ENCODE measurements at regions not wholly inside any gene's neighbourhood (a gene's known extent, or its start where the extent isn't known, plus 50 kb on each side); places are given as distances from the start of the nearest gene placed in this dataset.

GRCh38 chr13:40120781-40121180 lies 465.3 kb downstream of the COG6 start:
- ChIA-PET POLR2A (interaction anchor here (0.7 kb wide), 2 partner anchors 339 to 402 kb away, joined by 3 to 7 read pairs; no protein-coding TSS in a partner anchor), CTCF (interaction anchor here (0.6 to 1.3 kb wide), 3 partner anchors 51 to 73 kb away, joined by 3 read pairs; no protein-coding TSS in a partner anchor)
- Histone ChIP-seq H3K36me3 (ENCODE audit: control insufficient read depth, insufficient read depth, low read length) (no peaks in the 10 kb centered on the region), H3K4me3 (ENCODE audit: low read depth, low read length) (no peak overlapping the region), H3K27me3 (ENCODE audit: control insufficient read depth, insufficient read depth, low read length) (no peaks in the 10 kb centered on the region; the same call in 1 of the 2 replicates)
- no peak for TF ChIP-seq CTCF (IDR thresholded peaks at IDR 0.05; ENCODE audit: insufficient read depth, low read depth, low read length)
- no peak for DNase-seq (ENCODE audit: low read depth)

GRCh38 chr13:40121722-40122121 lies 466.3 kb downstream of the COG6 start:
- no peak for TF ChIP-seq CTCF (IDR thresholded peaks at IDR 0.05; ENCODE audit: insufficient read depth, low read depth, low read length)
- no peaks in the 10 kb centered on the region; the same call in 1 of the 2 replicates for H3K27me3 ChIP-seq (ENCODE audit: control insufficient read depth, insufficient read depth, low read length)
- no peak for DNase-seq (ENCODE audit: low read depth)
- CTCF ChIA-PET = no interaction called here
- H3K4me3 ChIP-seq (ENCODE audit: low read depth, low read length) = no peak overlapping the region
- POLR2A ChIA-PET = no interaction called here
- H3K36me3 ChIP-seq (ENCODE audit: control insufficient read depth, insufficient read depth, low read length) = no peaks in the 10 kb centered on the region

- H3K4me3 ChIP-seq (ENCODE audit: low read depth, low read length) = no peak overlapping the region
- DNase-seq (ENCODE audit: low read depth) = no peak
- POLR2A ChIA-PET = interaction anchor here (0.7 kb wide), 1 partner anchor 148 kb away, joined by 4 read pairs; no protein-coding TSS in a partner anchor
- CTCF ChIA-PET = interaction anchor here (1.0 kb wide), 1 partner anchor 15 kb away, joined by 3 read pairs; no protein-coding TSS in a partner anchor
- TF ChIP-seq CTCF (IDR thresholded peaks at IDR 0.05; ENCODE audit: insufficient read depth, low read depth, low read length) = no peak
- H3K27me3 ChIP-seq (ENCODE audit: control insufficient read depth, insufficient read depth, low read length) = no peaks in the 10 kb centered on the region; the same call in 1 of the 2 replicates
- H3K36me3 ChIP-seq (ENCODE audit: control insufficient read depth, insufficient read depth, low read length) = no peaks in the 10 kb centered on the region
These were observed 468.6 kb downstream of the COG6 start for GRCh38 chr13:40123962-40124632.

- Histone ChIP-seq H3K36me3 (ENCODE audit: control insufficient read depth, insufficient read depth, low read length) (no peaks in the 10 kb centered on the region), H3K27me3 (ENCODE audit: control insufficient read depth, insufficient read depth, low read length) (no peaks in the 10 kb centered on the region; the same call in 1 of the 2 replicates), H3K4me3 (ENCODE audit: low read depth, low read length) (no peak overlapping the region)
- no peak for DNase-seq (ENCODE audit: low read depth)
- ChIA-PET CTCF (interaction anchor here (1.0 kb wide), 1 partner anchor 15 kb away, joined by 3 read pairs; no protein-coding TSS in a partner anchor), POLR2A (no interaction called here)
- no peak for TF ChIP-seq CTCF (IDR thresholded peaks at IDR 0.05; ENCODE audit: insufficient read depth, low read depth, low read length)
These were observed 469.2 kb downstream of the COG6 start for GRCh38 chr13:40124633-40125015.

- POLR2A ChIA-PET = no interaction called here
- Histone ChIP-seq H3K27me3 (ENCODE audit: control insufficient read depth, insufficient read depth, low read length) (no peaks in the 10 kb centered on the region; the same call in 1 of the 2 replicates), H3K4me3 (ENCODE audit: low read depth, low read length) (no peak overlapping the region), H3K36me3 (ENCODE audit: control insufficient read depth, insufficient read depth, low read length) (no peaks in the 10 kb centered on the region)
- no peak for TF ChIP-seq CTCF (IDR thresholded peaks at IDR 0.05; ENCODE audit: insufficient read depth, low read depth, low read length)
- CTCF ChIA-PET = interaction anchor here (1.0 kb wide), 1 partner anchor 16 kb away, joined by 3 read pairs; no protein-coding TSS in a partner anchor
- no peak for DNase-seq (ENCODE audit: low read depth)
These were observed 469.9 kb downstream of the COG6 start for GRCh38 chr13:40125336-40125735.
